HCT116 (cell line): ENCODE measurements at regions not wholly inside any gene's neighbourhood (a gene's known extent, or its start where the extent isn't known, plus 50 kb on each side); places are given as distances from the start of the nearest gene placed in this dataset.

ENCODE experiments used
- ATAC-seq: fragments of 200-7000 bp; cut with Tn5 transposase; 2 replicates; pipeline ENCODE4 v1.9.1; 2020; ENCODE audit warnings: mild to moderate bottlenecking, moderate library complexity
- BruUV-seq: library from RNA; stranded (reverse); fragments of 400-500 nt; replicated peaks from 2 replicates; lab custom pipeline; 2021; lab: Mats Ljungman, UMichigan
- CTCF ChIA-PET: fragments of 300-600 bp; sonication (Branson Sonifier 250); formaldehyde crosslinking; loops from one replicate; lab custom pipeline; 2021; ENCODE audit warnings: antibody characterized with exemption; lab: Charles Lee
- POLR2A ChIA-PET: fragments of 300-600, 350-600 bp; sonication (Branson Sonifier 250); formaldehyde crosslinking; loops from one replicate; lab custom pipeline; 2021; ENCODE audit warnings: antibody characterized with exemption; lab: Charles Lee
- RAD21 ChIA-PET, 2 experiments: fragments of 300-600 bp; sonication (Branson Sonifier 250); formaldehyde crosslinking; loops; one replicate each; lab custom pipeline; 2023; ENCODE audit warnings: low total read pairs in 2 of 2; ENCODE audit not compliant: uncharacterized antibody in 2 of 2, unreplicated experiment in 2 of 2, low non-redundant PET in 1 of 2; lab: Charles Lee
- DNase-seq: peaks from one replicate; pipeline ENCODE4 v3.0.0-alpha.2; 2010; ENCODE audit warnings: low read depth, low spot score
- H2AFZ ChIP-seq: fragments of 200-600 bp; shearing (Covaris generic), sonication (generic); 2 replicates; pipeline ENCODE4 v1.6.1; 2017; ENCODE audit warnings: low read depth, mixed run types, mixed read lengths, antibody characterized with exemption, low read length; ENCODE audit not compliant: poor library complexity, severe bottlenecking
- H3K27ac ChIP-seq: 2 replicates; pipeline ENCODE4 v1.5.1; 2012; ENCODE audit warnings: low read depth, low read length
- H3K27me3 ChIP-seq: fragments of 200-600 bp; sonication (generic); 2 replicates; pipeline ENCODE4 v1.6.1; 2016; ENCODE audit warnings: mixed run types, low read length, mixed read lengths; ENCODE audit not compliant: insufficient read depth
- H3K36me3 ChIP-seq, 2 experiments: fragments of 200-500 bp in 1 of 2; fragments of 200-600 bp in 1 of 2; sonication (Bioruptor generic) in 1 of 2; sonication (generic) in 1 of 2; 2 replicates each; pipeline versions ENCODE4 v1.5.1 to v1.6.1; 2014 to 2016; ENCODE audit warnings: low read length in 2 of 2, inconsistent platforms in 1 of 2, mixed read lengths in 1 of 2, mixed run types in 1 of 2; ENCODE audit not compliant: insufficient read depth in 2 of 2, control insufficient read depth in 1 of 2
- H3K4me1 ChIP-seq, 2 experiments: fragments of 200-600 bp in 1 of 2; sonication (generic) in 1 of 2; 2 replicates each; pipeline versions ENCODE4 v1.5.1 to v1.6.1; 2012 to 2017; ENCODE audit warnings: low read length in 2 of 2, inconsistent platforms in 1 of 2, mild to moderate bottlenecking in 1 of 2, mixed read lengths in 1 of 2, mixed run types in 1 of 2, moderate library complexity in 1 of 2; ENCODE audit not compliant: insufficient read depth in 2 of 2, control insufficient read depth in 1 of 2
- H3K4me2 ChIP-seq: fragments of 200-600 bp; sonication (generic); 2 replicates; pipeline ENCODE4 v1.6.1; 2017; ENCODE audit warnings: mixed run types, low read length, mixed read lengths
- H3K4me3 ChIP-seq, 2 experiments: fragments of 200-600 bp in 1 of 2; sonication (generic) in 1 of 2; replicated peaks in 1 of 2; 2 replicates each; pipeline ENCODE4 v1.5.1; 2011 to 2016; ENCODE audit warnings: low read length in 2 of 2, control low read depth in 1 of 2, low read depth in 1 of 2, mild to moderate bottlenecking in 1 of 2, mixed read lengths in 1 of 2, mixed run types in 1 of 2
- H3K79me2 ChIP-seq: fragments of 200-600 bp; sonication (generic); 2 replicates; pipeline ENCODE4 v1.6.1; 2017; ENCODE audit warnings: mild to moderate bottlenecking, mixed run types, low read length, moderate library complexity, mixed read lengths; ENCODE audit not compliant: insufficient read depth
- H3K9ac ChIP-seq: fragments of 200-600 bp; sonication (generic); 2 replicates; pipeline ENCODE4 v1.6.1; 2016; ENCODE audit warnings: low read length, mixed read lengths
- H3K9me2 ChIP-seq: fragments of 200-600 bp; sonication (generic), shearing (Covaris generic); 2 replicates; pipeline ENCODE4 v1.6.1; 2017; ENCODE audit warnings: mixed run types, mild to moderate bottlenecking, moderate library complexity; ENCODE audit not compliant: insufficient read depth
- H3K9me3 ChIP-seq, 2 experiments: fragments of 200-500 bp in 1 of 2; fragments of 200-600 bp in 1 of 2; sonication (Bioruptor generic) in 1 of 2; sonication (generic) in 1 of 2; 2 replicates each; pipeline ENCODE4 v1.6.1; 2014 to 2017; ENCODE audit warnings: low read length in 2 of 2, mixed read lengths in 2 of 2, inconsistent platforms in 1 of 2, low read depth in 1 of 2, mild to moderate bottlenecking in 1 of 2, mixed run types in 1 of 2, moderate library complexity in 1 of 2; ENCODE audit not compliant: control insufficient read depth in 1 of 2, insufficient read depth in 1 of 2
- H4K20me1 ChIP-seq: fragments of 200-600 bp; sonication (generic), shearing (Covaris generic); 2 replicates; pipeline ENCODE4 v1.6.1; 2017; ENCODE audit warnings: mixed run types, mild to moderate bottlenecking, moderate library complexity; ENCODE audit not compliant: insufficient read depth
- CEBPB ChIP-seq: IDR thresholded peaks from 2 replicates; pipeline ENCODE4 v1.6.1; 2012; ENCODE audit warnings: low read depth
- EGR1 ChIP-seq: IDR thresholded peaks from 2 replicates; pipeline ENCODE4 v1.6.1; 2012; ENCODE audit warnings: low read depth
- ELF1 ChIP-seq: IDR thresholded peaks from 2 replicates; pipeline ENCODE4 v1.6.1; 2012; ENCODE audit warnings: low read depth, borderline replicate concordance
- EZH2phosphoT487 ChIP-seq: fragments of 200-600 bp; IDR thresholded peaks from 2 replicates; pipeline ENCODE4 v1.6.1; 2018; ENCODE audit warnings: antibody characterized with exemption, borderline replicate concordance
- FOSL1 ChIP-seq: IDR thresholded peaks from 2 replicates; pipeline ENCODE4 v1.6.1; 2012; ENCODE audit warnings: low read depth
- MAX ChIP-seq: IDR thresholded peaks from 2 replicates; pipeline ENCODE4 v1.6.1; 2012
- POLR2AphosphoS5 ChIP-seq: IDR thresholded peaks from 2 replicates; pipeline ENCODE4 v1.6.1; 2011; ENCODE audit warnings: mild to moderate bottlenecking, low read depth, low read length, moderate library complexity
- RAD21 ChIP-seq: IDR thresholded peaks from 2 replicates; pipeline ENCODE4 v1.6.1; 2012; ENCODE audit warnings: low read depth, mild to moderate bottlenecking
- REST ChIP-seq: IDR thresholded peaks from 2 replicates; pipeline ENCODE4 v1.6.1; 2012; ENCODE audit warnings: low read depth
- SIN3A ChIP-seq: IDR thresholded peaks from 2 replicates; pipeline ENCODE4 v1.6.1; 2012; ENCODE audit warnings: low read depth
- ZNF274 ChIP-seq: fragments of 200-500 bp; sonication (Bioruptor generic); IDR thresholded peaks from 2 replicates; pipeline ENCODE4 v1.6.1; 2014; ENCODE audit warnings: mild to moderate bottlenecking, low read depth, low read length, inconsistent platforms
- intact Hi-C: fragments of 100-400 bp; cut with micrococcal nuclease; formaldehyde crosslinking; loops from 2 replicates; pipeline ENCODE4 v1.10.0; 2022

GRCh38 chr5:62124266-62124665, 181.7 kb upstream of the KIF2A start:
- TF ChIP-seq EZH2phosphoT487: no peak
- no peak for TF ChIP-seq CEBPB
- TF ChIP-seq ZNF274: no peak
- TF ChIP-seq ELF1: no peak
- no peak for TF ChIP-seq SIN3A
- TF ChIP-seq POLR2AphosphoS5: no peak
- no peak for TF ChIP-seq FOSL1
- TF ChIP-seq MAX: no peak
- no peak for TF ChIP-seq EGR1
- no peak for TF ChIP-seq REST
- no peak for TF ChIP-seq RAD21
- TF ChIP-seq, all 23 proteins: peak for 0
- no TSS peak for BruUV-seq
- intact Hi-C loops: no loop called here

More at GRCh38 chr5:62124266-62124665, 181.7 kb upstream of the KIF2A start:
- Histone ChIP-seq H3K9me3 (no peaks in the 10 kb centered on the region), H3K79me2 (no peaks in the 10 kb centered on the region), H3K36me3 (no peaks in the 10 kb centered on the region), H3K27me3 (peaks cover 4% of the 10 kb centered on the region), H3K9me2 (no peaks in the 10 kb centered on the region; the same call in 1 of the 2 replicates), H3K4me3 (no peak overlapping the region), H3K27ac (no peak overlapping the region), H3K4me1 (no peaks in the 10 kb centered on the region), H4K20me1 (no peaks in the 10 kb centered on the region), H3K9ac (no peak overlapping the region), H2AFZ (no peak overlapping the region), H3K4me2 (no peak overlapping the region)
- RAD21 ChIA-PET: no interaction called here
- POLR2A ChIA-PET: no interaction called here
- CTCF ChIA-PET: no interaction called here
- ATAC-seq (no peak), DNase-seq (no peak)
